HEK293 (cell line): ENCODE measurements at regions not wholly inside any gene's neighbourhood (a gene's known extent, or its start where the extent isn't known, plus 50 kb on each side); places are given as distances from the start of the nearest gene placed in this dataset.

ENCODE experiments used
- CTCF ChIA-PET: fragments of 350-600 bp; formaldehyde crosslinking; extraction: SDS; loops from one replicate; lab custom pipeline; 2021; ENCODE audit warnings: antibody characterized with exemption; lab: Yijun Ruan, JAX
- POLR2A ChIA-PET: fragments of 300-600 bp; formaldehyde crosslinking; extraction: SDS; loops from one replicate; lab custom pipeline; 2020; ENCODE audit warnings: antibody characterized with exemption, inconsistent platforms; lab: Yijun Ruan, JAX
- H3K27ac ChIP-seq: fragments of 200-500 bp; sonication (Bioruptor generic); 2 replicates; pipeline ENCODE4 v1.5.1; 2014; ENCODE audit warnings: low read depth, low read length, control low read depth, inconsistent platforms; ENCODE audit errors: extremely low read depth
- H3K36me3 ChIP-seq, 2 experiments: fragments of 200-500 bp in 1 of 2; sonication (Bioruptor generic) in 1 of 2; 1 replicate in 1 of 2; 2 replicates in 1 of 2; pipeline ENCODE4 v1.5.1; 2014 to 2017; ENCODE audit warnings: inconsistent platforms in 2 of 2, low read length in 2 of 2; ENCODE audit not compliant: control insufficient read depth in 2 of 2, insufficient read depth in 1 of 2
- H3K4me1 ChIP-seq: fragments of 200-500 bp; sonication (Bioruptor generic); 2 replicates; pipeline ENCODE4 v1.5.1; 2014; ENCODE audit warnings: mild to moderate bottlenecking, low read length, inconsistent platforms; ENCODE audit not compliant: control insufficient read depth, insufficient read depth
- H3K4me3 ChIP-seq: 2 replicates; pipeline ENCODE4 v1.5.1; 2011; ENCODE audit warnings: low read depth, mild to moderate bottlenecking, control low read depth, low read length, moderate library complexity
- H3K9me3 ChIP-seq: fragments of 200-500 bp; sonication (Bioruptor generic); 2 replicates; pipeline ENCODE4 v1.5.1; 2014; ENCODE audit warnings: low read depth, low read length, inconsistent platforms; ENCODE audit not compliant: control insufficient read depth, insufficient read depth
- GFI1B ChIP-seq: fragments of 450-650 bp; formaldehyde crosslinking; IDR thresholded peaks from 2 replicates; pipeline ENCODE4 v1.5.1; 2016; ENCODE audit warnings: missing biosample characterization, missing genetic modification characterization
- SCRT2 ChIP-seq: fragments of 450-650 bp; formaldehyde crosslinking; IDR thresholded peaks from 2 replicates; pipeline ENCODE4 v1.5.1; 2016; ENCODE audit warnings: missing biosample characterization, missing genetic modification characterization
- SP7 ChIP-seq: fragments of 450-650 bp; formaldehyde crosslinking; IDR thresholded peaks from 2 replicates; pipeline ENCODE4 v1.5.1; 2016; ENCODE audit warnings: missing biosample characterization, missing genetic modification characterization
- ZFHX2 ChIP-seq: fragments of 450-650 bp; formaldehyde crosslinking; conservative IDR thresholded peaks from 2 replicates; pipeline ENCODE4 v1.5.1; 2016; ENCODE audit warnings: missing biosample characterization, missing genetic modification characterization
- ZNF175 ChIP-seq: fragments of 450-650 bp; formaldehyde crosslinking; IDR thresholded peaks from 2 replicates; pipeline ENCODE4 v1.5.1; 2016; ENCODE audit warnings: missing biosample characterization, missing genetic modification characterization
- ZNF600 ChIP-seq: fragments of 450-650 bp; formaldehyde crosslinking; IDR thresholded peaks from 2 replicates; pipeline ENCODE4 v1.5.1; 2016; ENCODE audit warnings: missing biosample characterization, missing genetic modification characterization
- ZSCAN16 ChIP-seq: fragments of 450-650 bp; formaldehyde crosslinking; IDR thresholded peaks from 2 replicates; pipeline ENCODE4 v1.5.1; 2016; ENCODE audit warnings: missing biosample characterization, missing genetic modification characterization
- ZSCAN5A ChIP-seq: fragments of 450-650 bp; formaldehyde crosslinking; IDR thresholded peaks from 2 replicates; pipeline ENCODE4 v1.5.1; 2016; ENCODE audit warnings: missing biosample characterization, missing genetic modification characterization
- TF ChIP-seq, protein P1 (sequence below): fragments of 450-650 bp; formaldehyde crosslinking; IDR thresholded peaks from 2 replicates; pipeline ENCODE4 v1.5.1; 2017; ENCODE audit warnings: missing biosample characterization, missing genetic modification characterization
- TF ChIP-seq, protein P2 (sequence below): fragments of 450-650 bp; formaldehyde crosslinking; IDR thresholded peaks from 2 replicates; pipeline ENCODE4 v1.5.1; 2016; ENCODE audit warnings: missing biosample characterization, missing genetic modification characterization
- TF ChIP-seq, protein P3 (sequence below): fragments of 450-650 bp; formaldehyde crosslinking; IDR thresholded peaks from 2 replicates; pipeline ENCODE4 v1.5.1; 2017; ENCODE audit warnings: missing biosample characterization, missing genetic modification characterization
- TF ChIP-seq, protein P4 (sequence below): fragments of 450-650 bp; formaldehyde crosslinking; IDR thresholded peaks from 2 replicates; pipeline ENCODE4 v1.5.1; 2017; ENCODE audit warnings: missing biosample characterization, missing genetic modification characterization
- TF ChIP-seq, protein P5 (sequence below): fragments of 450-650 bp; formaldehyde crosslinking; conservative IDR thresholded peaks from 2 replicates; pipeline ENCODE4 v1.5.1; 2016; ENCODE audit warnings: low read depth, missing biosample characterization, missing genetic modification characterization

- TF ChIP-seq, protein P1, sequence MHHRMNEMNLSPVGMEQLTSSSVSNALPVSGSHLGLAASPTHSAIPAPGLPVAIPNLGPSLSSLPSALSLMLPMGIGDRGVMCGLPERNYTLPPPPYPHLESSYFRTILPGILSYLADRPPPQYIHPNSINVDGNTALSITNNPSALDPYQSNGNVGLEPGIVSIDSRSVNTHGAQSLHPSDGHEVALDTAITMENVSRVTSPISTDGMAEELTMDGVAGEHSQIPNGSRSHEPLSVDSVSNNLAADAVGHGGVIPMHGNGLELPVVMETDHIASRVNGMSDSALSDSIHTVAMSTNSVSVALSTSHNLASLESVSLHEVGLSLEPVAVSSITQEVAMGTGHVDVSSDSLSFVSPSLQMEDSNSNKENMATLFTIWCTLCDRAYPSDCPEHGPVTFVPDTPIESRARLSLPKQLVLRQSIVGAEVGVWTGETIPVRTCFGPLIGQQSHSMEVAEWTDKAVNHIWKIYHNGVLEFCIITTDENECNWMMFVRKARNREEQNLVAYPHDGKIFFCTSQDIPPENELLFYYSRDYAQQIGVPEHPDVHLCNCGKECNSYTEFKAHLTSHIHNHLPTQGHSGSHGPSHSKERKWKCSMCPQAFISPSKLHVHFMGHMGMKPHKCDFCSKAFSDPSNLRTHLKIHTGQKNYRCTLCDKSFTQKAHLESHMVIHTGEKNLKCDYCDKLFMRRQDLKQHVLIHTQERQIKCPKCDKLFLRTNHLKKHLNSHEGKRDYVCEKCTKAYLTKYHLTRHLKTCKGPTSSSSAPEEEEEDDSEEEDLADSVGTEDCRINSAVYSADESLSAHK (tag by site-specific recombination) = no peak
- TF ChIP-seq ZFHX2 (tag by site-specific recombination) (no peak), ZSCAN5A (no peak), ZSCAN16 (no peak), ZNF600 (tag by site-specific recombination) (no peak)
- TF ChIP-seq, protein P2, sequence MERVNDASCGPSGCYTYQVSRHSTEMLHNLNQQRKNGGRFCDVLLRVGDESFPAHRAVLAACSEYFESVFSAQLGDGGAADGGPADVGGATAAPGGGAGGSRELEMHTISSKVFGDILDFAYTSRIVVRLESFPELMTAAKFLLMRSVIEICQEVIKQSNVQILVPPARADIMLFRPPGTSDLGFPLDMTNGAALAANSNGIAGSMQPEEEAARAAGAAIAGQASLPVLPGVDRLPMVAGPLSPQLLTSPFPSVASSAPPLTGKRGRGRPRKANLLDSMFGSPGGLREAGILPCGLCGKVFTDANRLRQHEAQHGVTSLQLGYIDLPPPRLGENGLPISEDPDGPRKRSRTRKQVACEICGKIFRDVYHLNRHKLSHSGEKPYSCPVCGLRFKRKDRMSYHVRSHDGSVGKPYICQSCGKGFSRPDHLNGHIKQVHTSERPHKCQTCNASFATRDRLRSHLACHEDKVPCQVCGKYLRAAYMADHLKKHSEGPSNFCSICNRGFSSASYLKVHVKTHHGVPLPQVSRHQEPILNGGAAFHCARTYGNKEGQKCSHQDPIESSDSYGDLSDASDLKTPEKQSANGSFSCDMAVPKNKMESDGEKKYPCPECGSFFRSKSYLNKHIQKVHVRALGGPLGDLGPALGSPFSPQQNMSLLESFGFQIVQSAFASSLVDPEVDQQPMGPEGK (tag by site-specific recombination) = no peak
- TF ChIP-seq, protein P3, sequence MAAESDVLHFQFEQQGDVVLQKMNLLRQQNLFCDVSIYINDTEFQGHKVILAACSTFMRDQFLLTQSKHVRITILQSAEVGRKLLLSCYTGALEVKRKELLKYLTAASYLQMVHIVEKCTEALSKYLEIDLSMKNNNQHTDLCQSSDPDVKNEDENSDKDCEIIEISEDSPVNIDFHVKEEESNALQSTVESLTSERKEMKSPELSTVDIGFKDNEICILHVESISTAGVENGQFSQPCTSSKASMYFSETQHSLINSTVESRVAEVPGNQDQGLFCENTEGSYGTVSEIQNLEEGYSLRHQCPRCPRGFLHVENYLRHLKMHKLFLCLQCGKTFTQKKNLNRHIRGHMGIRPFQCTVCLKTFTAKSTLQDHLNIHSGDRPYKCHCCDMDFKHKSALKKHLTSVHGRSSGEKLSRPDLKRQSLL (tag by site-specific recombination) = no peak
- TF ChIP-seq, all 188 proteins: peak for 0
- H3K27ac ChIP-seq = no peak overlapping the region
- H3K9me3 ChIP-seq = no peaks in the 10 kb centered on the region
- no peaks in the 10 kb centered on the region for H3K4me1 ChIP-seq
- ChIA-PET POLR2A (no interaction called here), CTCF (no interaction called here)
- H3K4me3 ChIP-seq = no peak overlapping the region
- H3K36me3 ChIP-seq = no peaks in the 10 kb centered on the region
Measured at GRCh38 chr16:79995315-79995714, 394.8 kb upstream of the MAF start.

- ChIA-PET POLR2A (no interaction called here), CTCF (no interaction called here)
- Histone ChIP-seq H3K27ac (no peak overlapping the region), H3K4me1 (no peaks in the 10 kb centered on the region), H3K9me3 (no peaks in the 10 kb centered on the region), H3K4me3 (no peak overlapping the region), H3K36me3 (no peaks in the 10 kb centered on the region)
- TF ChIP-seq ZNF175 (no peak), SCRT2 (tag by site-specific recombination) (no peak), GFI1B (tag by site-specific recombination) (no peak), SP7 (tag by site-specific recombination) (no peak)
- TF ChIP-seq, protein P4, sequence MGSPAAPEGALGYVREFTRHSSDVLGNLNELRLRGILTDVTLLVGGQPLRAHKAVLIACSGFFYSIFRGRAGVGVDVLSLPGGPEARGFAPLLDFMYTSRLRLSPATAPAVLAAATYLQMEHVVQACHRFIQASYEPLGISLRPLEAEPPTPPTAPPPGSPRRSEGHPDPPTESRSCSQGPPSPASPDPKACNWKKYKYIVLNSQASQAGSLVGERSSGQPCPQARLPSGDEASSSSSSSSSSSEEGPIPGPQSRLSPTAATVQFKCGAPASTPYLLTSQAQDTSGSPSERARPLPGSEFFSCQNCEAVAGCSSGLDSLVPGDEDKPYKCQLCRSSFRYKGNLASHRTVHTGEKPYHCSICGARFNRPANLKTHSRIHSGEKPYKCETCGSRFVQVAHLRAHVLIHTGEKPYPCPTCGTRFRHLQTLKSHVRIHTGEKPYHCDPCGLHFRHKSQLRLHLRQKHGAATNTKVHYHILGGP (tag by site-specific recombination) = no peak
- TF ChIP-seq, protein P5, sequence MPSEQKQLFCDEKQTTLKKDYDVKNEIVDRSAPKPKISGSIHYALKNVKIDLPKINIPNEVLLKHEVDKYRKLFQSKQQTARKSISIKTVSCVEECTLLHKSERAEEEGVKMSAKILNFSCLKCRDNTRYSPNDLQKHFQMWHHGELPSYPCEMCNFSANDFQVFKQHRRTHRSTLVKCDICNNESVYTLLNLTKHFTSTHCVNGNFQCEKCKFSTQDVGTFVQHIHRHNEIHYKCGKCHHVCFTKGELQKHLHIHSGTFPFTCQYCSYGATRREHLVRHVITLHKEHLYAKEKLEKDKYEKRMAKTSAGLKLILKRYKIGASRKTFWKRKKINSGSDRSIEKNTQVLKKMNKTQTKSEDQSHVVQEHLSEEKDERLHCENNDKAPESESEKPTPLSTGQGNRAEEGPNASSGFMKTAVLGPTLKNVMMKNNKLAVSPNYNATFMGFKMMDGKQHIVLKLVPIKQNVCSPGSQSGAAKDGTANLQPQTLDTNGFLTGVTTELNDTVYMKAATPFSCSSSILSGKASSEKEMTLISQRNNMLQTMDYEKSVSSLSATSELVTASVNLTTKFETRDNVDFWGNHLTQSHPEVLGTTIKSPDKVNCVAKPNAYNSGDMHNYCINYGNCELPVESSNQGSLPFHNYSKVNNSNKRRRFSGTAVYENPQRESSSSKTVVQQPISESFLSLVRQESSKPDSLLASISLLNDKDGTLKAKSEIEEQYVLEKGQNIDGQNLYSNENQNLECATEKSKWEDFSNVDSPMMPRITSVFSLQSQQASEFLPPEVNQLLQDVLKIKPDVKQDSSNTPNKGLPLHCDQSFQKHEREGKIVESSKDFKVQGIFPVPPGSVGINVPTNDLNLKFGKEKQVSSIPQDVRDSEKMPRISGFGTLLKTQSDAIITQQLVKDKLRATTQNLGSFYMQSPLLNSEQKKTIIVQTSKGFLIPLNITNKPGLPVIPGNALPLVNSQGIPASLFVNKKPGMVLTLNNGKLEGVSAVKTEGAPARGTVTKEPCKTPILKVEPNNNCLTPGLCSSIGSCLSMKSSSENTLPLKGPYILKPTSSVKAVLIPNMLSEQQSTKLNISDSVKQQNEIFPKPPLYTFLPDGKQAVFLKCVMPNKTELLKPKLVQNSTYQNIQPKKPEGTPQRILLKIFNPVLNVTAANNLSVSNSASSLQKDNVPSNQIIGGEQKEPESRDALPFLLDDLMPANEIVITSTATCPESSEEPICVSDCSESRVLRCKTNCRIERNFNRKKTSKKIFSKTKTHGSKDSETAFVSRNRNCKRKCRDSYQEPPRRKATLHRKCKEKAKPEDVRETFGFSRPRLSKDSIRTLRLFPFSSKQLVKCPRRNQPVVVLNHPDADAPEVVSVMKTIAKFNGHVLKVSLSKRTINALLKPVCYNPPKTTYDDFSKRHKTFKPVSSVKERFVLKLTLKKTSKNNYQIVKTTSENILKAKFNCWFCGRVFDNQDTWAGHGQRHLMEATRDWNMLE (tag by site-specific recombination) = no peak
Measured at GRCh38 chr16:79994418-79994817, 393.9 kb upstream of the MAF start.
